OCI-LY7 (cell line): ENCODE measurements at regions not wholly inside any gene's neighbourhood (a gene's known extent, or its start where the extent isn't known, plus 50 kb on each side); places are given as distances from the start of the nearest gene placed in this dataset.

Experiments used
- EZH2phosphoT487 ChIP-seq: fragments of 200-600 bp; sonication (generic); IDR thresholded peaks from 2 replicates; pipeline ENCODE4 v1.6.1; 2018; ENCODE audit warnings: low read depth, borderline replicate concordance, mild to moderate bottlenecking, mixed run types, antibody characterized with exemption, low read length, moderate library complexity, mixed read lengths
- TF ChIP-seq, protein P1 (sequence below): fragments of 200-600 bp; sonication (generic); conservative IDR thresholded peaks from 2 replicates; pipeline ENCODE4 v1.5.1; 2014; ENCODE audit warnings: mild to moderate bottlenecking, antibody characterized with exemption, low read length, moderate library complexity, mixed read lengths

DNA sequence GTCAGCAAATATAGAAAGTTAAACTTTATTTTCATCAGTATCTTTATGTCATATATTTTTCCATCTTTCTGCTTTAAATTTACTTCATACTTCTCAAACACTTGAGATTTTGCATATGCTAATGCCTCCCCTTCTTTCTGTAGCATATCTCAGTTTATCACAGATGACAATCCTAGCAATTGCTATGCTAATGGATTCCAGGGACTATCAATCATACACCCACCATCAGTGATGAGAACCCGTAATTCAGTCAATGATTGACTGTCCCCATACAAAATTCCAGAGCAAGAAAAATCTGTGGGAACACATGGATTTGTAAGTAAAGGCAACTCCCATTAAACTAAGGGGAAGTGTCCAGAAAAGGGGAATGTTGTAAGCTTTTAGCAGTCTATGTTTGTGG lies 432.4 kb upstream of the SEMA3D start:
- TF ChIP-seq, protein P1, sequence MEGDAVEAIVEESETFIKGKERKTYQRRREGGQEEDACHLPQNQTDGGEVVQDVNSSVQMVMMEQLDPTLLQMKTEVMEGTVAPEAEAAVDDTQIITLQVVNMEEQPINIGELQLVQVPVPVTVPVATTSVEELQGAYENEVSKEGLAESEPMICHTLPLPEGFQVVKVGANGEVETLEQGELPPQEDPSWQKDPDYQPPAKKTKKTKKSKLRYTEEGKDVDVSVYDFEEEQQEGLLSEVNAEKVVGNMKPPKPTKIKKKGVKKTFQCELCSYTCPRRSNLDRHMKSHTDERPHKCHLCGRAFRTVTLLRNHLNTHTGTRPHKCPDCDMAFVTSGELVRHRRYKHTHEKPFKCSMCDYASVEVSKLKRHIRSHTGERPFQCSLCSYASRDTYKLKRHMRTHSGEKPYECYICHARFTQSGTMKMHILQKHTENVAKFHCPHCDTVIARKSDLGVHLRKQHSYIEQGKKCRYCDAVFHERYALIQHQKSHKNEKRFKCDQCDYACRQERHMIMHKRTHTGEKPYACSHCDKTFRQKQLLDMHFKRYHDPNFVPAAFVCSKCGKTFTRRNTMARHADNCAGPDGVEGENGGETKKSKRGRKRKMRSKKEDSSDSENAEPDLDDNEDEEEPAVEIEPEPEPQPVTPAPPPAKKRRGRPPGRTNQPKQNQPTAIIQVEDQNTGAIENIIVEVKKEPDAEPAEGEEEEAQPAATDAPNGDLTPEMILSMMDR, result no peak
- TF ChIP-seq EZH2phosphoT487, result no peak
